VCaP (cell line): ENCODE measurements at regions not wholly inside any gene's neighbourhood (a gene's known extent, or its start where the extent isn't known, plus 50 kb on each side); places are given as distances from the start of the nearest gene placed in this dataset.

Experiments
- H3K27ac ChIP-seq: fragments of 450-650 bp; 2 replicates; pipeline ENCODE4 v1.5.1; 2017
- CTCF ChIP-seq: fragments of 450-650 bp; conservative IDR thresholded peaks from 2 replicates; pipeline ENCODE4 v1.5.1; 2017; ENCODE audit warnings: mild to moderate bottlenecking, moderate library complexity

- no peak for TF ChIP-seq CTCF
- no peak overlapping the region for H3K27ac ChIP-seq
Measured at GRCh38 chr12:94749890-94750289, 99.5 kb upstream of the TMCC3 start.

GRCh38 chr12:94749455-94749854 is 99.1 kb upstream of the TMCC3 start:
- H3K27ac ChIP-seq, result no peak overlapping the region
- no peak for TF ChIP-seq CTCF

DNA sequence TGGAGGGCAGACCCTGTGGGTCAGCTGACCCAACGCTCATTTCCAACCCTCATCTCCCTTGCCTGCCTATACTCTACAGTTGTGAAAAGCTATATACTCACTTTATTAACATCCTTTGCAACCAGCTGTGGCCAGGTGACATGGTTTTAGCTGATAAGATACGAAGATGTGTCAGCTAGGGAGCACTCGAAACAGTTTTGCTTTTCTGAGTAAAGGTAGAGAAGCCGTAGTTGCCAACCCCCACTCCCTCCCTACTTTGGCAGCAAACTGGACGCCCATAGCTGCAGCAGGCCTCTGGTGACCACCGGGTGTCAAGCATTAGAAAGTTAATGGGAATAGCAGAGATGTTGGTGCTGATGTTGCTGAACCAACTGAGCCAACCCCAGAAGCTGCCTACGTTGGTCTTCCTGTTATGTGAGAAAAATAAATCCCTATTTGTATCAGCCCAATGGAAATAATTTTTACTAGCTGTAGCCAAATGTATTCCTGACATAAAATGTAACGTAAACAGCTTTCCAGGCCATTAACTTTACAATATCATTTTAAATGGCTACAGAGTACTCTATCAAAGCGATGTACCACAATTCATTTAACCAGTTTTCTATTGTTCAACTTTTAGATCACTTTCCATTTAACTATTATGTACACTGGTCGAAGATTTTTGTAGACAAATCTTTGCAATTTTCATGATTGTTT is 98.5 kb upstream of the TMCC3 start:
- TF ChIP-seq CTCF, result no peak

GRCh38 chr12:94745562-94745961 is 95.2 kb upstream of the TMCC3 start:
- no peak for TF ChIP-seq CTCF
- H3K27ac ChIP-seq, result no peak overlapping the region

More for the DNA sequence above, 98.5 kb upstream of the TMCC3 start:
- H3K27ac ChIP-seq, result no peak overlapping the region

- no peak for TF ChIP-seq CTCF
Measured at GRCh38 chr12:94743174-94743573, 92.8 kb upstream of the TMCC3 start.

DNA sequence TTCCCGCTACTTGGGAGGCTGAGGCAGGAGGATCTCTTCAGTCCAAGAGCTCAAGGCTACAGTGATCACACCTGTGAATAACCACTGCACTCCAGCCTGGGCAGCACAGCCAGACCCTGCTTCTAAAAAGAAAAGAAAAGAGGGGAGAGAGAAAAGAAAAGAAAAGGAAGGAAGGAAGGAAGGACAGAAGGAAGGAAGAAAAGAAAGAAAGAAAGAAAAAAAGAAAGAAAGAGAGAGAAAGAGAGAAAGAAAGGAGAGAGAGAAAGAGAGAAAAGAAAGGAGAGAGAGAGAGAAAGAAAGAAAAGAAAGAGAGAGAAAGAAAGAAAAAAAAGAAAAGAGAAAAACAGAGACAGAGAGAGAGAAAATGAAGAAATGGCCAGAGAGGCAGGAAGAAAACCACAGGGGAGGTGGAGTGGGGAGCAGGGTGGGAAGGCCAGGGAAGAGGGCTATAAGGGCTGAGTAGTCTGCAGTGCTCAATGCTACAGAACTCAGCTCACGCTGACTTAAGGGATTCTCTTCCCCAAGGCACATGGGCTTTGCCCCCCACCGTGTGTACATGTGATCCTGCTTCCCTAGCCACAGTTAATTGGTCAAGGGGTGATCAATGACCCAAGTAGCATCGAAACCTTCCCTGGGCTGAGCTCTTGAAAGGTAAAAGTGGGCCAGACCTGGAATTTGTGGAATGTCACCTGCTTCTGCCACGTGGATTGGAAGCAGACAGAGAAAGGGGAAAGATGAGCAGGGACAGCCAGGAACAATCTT is 90.4 kb upstream of the TMCC3 start:
- no peak overlapping the region for H3K27ac ChIP-seq
- no peak for TF ChIP-seq CTCF

More at GRCh38 chr12:94743174-94743573, 92.8 kb upstream of the TMCC3 start:
- no peak overlapping the region for H3K27ac ChIP-seq

DNA sequence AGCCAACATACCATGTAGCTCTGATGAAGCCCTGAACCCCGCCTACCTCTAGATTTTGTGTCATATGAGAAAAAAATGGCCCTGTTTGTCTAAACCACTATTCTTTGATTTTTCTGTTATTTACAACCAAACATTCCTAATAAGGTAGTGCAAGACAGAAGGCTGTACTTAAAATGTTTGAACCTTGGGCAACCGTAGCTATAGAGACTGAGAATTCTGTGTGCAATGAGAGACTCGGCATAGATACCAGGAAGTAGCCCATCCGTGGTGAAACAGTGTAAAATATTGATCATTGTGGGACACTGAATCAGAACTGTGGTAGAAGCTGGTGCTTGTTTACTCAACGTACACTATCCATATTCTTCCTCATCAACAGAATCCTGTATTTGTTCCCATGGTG is 86.5 kb upstream of the TMCC3 start:
- TF ChIP-seq CTCF, result no peak
- H3K27ac ChIP-seq, result no peak overlapping the region
